NCI-H1417 treated with DMSO at 0.1 percent for 48 hours (cell line): ENCODE measurements at regions not wholly inside any gene's neighbourhood (a gene's known extent, or its start where the extent isn't known, plus 50 kb on each side); places are given as distances from the start of the nearest gene placed in this dataset.

Source experiments
- DNase-seq: peaks from one replicate; lab custom pipeline; 2025; lab: John Stamatoyannopoulos, UW

DNA sequence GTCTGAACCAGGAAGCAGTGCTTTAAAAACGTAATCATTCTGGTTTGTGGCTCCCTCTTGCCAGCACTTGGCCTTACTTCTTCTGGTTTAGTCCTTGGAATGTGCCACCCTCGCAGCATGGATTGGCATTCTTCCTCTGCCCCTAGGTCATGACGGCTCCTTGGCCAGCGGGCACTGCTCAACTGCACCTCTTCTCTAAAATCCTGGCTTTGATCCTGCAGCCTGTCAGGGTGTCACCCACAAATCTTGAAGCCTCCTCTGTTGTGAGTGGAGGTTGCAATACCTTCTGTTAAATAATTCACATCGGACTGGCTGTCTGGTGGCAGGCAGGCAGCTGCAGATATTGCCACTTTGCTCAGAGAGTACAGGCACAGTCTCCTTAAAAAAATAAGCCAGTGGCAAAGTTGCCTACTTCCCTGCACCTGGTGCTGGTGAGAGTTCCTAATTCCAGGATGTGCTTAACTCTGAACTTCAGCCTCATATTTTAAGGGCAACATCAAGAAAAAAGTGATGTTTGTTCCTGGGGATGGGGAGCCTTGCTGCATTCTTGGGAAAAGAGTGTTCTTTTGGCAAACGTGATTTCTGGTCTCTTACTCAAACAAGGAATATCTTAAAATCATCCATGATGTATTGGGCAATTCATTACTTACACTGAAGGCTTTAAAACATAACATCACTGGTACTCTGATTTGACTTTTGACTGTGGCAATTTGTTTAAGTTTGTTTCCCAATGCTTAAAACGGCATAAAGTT, 179.8 kb downstream of the FOXA2 start:
- no peak for DNase-seq

DNA sequence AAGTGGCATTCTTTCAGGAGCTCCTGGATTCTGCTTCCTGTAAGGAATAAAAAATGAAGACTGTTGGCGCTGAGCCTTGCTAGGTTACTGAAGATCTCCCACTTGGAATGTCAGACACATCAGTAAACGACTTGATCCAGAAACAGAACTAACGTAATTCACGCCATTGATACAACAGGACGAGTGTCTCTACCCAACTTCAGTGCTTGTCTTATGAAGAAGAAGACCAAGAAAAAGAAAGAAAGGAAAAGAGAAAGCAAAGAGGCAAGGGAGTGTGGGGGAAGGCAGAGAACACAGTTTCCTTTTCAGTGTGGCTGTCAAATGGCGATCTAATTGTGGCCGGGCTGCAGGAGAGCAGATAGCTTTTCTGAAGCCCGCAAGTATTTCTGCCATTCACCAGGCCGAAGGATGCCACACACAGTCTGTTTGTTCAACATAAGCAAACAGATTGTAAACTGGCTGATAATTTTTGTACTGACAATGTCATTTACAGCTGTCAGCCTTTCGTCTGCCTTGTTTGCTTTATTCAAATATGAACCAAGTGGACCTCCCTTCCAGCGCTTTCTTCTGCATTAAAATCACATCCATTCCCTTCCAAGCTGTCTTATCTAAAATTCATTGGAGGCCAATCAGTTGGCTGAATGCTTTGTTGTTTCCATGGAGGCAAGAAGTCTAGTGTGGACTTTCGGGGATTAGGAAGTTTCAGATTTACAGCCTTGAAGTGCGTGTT, 180.6 kb downstream of the FOXA2 start:
- DNase-seq = peak; percentile 49

GRCh38 chr20:22403022-22403631, 181.2 kb downstream of the FOXA2 start:
- peak; percentile 81 for DNase-seq

DNA sequence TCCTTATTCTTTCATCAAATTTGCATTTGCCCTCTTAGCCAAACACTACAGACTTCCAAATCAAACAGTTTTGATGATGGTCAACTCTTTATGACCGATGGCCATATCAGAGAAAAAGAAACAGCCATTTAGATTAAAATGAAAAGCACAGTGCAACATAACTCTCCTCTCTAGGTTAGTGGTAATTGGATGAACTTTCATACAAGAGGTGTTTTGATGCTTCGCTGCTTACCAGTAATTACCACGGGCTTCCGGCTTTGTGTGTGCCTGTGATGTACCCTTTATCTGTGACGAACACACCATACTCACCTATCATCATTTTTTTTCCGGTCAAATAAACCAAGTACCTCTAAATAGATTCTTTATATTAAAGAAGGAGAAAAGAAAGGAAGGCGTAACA, 181.8 kb downstream of the FOXA2 start:
- peak; percentile 67 for DNase-seq

DNA sequence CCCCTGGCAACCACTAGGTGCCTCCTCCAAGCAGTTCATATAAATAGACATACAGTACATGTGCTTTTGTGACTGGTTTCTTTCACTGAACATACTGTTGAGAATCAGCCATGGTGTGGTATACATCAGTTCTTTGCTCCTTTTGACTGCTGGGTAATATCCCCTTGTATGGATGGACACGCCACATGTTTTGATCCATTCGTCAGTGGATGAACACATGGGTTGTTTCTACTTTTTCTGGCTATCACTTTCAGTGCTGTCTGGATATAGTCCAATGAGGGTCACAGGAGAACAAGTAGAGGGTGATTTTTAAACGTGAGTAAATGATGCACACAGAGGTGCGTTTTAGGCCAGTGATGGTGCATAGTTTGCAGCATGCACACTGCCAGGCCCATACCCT, 183.9 kb downstream of the FOXA2 start:
- no peak for DNase-seq

- no peak for DNase-seq
Observed at GRCh38 chr20:22394583-22394982, 189.8 kb downstream of the FOXA2 start.

- DNase-seq = no peak
Observed at GRCh38 chr20:22390543-22390903, 193.8 kb downstream of the FOXA2 start.

- DNase-seq = peak; percentile 84
Observed at GRCh38 chr20:22389836-22390542, 194.4 kb downstream of the FOXA2 start.

- no peak for DNase-seq
Observed at GRCh38 chr20:22387452-22387851, 196.9 kb downstream of the FOXA2 start.

GRCh38 chr20:22386306-22386623, 198.1 kb downstream of the FOXA2 start:
- DNase-seq = no peak

GRCh38 chr20:22385602-22386305, 198.6 kb downstream of the FOXA2 start:
- DNase-seq = no peak

DNA sequence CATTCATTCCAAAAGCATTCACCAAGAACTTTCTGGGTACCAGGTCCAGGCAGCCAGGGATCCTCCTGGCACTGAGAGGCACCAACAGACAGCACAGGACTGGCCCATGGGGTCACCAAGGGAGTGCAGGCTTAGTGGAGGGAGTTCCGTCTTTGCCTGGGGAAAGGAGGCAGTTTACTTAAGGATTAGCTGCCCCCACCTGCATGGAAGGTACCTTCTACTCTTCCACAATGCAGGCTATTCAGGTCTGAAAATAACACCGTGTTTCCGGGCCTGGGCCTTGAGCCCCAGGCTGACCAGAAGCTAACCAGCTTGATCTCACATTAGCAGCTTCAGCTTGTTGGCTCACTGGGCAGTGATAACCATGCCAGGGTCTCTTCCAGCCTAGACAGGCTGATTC, 199.4 kb downstream of the FOXA2 start:
- no peak for DNase-seq

GRCh38 chr20:22383156-22383555, 201.2 kb downstream of the FOXA2 start:
- DNase-seq = no peak

GRCh38 chr20:22382742-22383141, 201.6 kb downstream of the FOXA2 start:
- DNase-seq = no peak

DNA sequence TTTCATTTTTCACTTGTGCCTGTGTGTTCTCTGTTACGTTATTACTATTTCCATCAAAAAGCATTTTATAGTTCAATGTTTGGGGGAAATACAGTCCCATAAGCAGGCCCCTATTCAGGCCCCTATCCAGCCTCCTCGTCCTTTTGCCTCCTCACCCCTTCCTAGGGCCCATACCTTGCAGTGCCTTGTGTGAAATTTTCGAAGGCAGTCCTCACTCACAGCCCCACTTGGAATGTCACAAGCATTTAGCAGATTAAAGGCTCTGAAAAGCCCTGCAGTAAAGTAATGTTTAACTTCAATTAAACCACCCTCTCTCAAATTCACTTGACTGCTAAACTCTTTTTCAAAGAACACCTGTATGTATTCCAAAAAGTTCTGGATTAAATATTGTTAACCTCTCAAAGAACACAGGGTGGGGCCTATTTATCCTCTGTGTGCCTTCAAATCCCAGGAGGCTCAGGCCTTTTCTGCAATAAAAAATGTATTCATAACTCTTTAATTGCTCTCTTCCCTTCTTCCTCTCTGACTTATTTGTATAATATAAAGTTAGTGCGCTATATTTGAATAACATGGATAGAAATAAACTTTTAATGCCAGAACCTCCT, 202.5 kb downstream of the FOXA2 start:
- DNase-seq = no peak

- no peak for DNase-seq
Observed at GRCh38 chr20:22379472-22379871, 204.9 kb downstream of the FOXA2 start.

GRCh38 chr20:22374678-22375590, 209.4 kb downstream of the FOXA2 start:
- DNase-seq = peak; percentile 45

GRCh38 chr20:22374066-22374465, 210.3 kb downstream of the FOXA2 start:
- no peak for DNase-seq

DNA sequence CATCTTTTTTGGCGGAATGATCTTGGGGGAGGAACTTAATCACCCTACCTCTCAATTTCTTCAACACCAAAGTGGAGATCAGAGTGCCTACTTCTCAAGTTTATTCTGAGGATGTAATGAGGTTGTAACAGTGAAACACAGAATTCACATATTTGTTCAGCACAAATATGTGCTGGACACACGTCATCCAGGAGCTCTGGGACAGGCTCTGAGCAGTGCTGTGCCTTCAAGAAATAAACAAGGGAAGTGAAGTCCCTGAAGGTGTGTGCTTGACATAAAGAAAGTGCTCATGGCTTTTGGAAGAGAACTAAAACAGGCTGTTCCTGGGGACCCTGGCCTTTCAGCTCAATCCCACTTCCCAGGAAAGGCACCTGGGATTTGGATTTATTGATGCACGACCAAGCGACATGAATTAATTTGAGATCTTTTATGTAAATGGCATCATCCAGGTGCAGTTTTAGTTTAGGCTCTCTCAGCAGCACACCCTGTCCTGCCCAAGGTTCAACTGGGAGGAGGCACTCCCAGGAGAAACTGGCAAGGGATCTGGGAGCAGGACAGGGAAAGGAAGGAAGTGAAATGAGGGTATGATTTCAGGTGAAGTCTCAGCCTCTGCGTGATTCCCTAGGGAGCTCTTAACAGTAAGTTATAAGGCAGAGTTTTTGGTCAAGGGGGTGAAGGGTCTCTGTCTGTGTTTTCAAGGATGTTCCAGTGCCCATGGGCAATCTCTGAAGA, 211.0 kb downstream of the FOXA2 start:
- no peak for DNase-seq

- DNase-seq = no peak
Observed at GRCh38 chr20:22371843-22372242, 212.5 kb downstream of the FOXA2 start.
